Aorta (tissue), 5 donors: ENCODE measurements at regions not wholly inside any gene's neighbourhood (a gene's known extent, or its start where the extent isn't known, plus 50 kb on each side); places are given as distances from the start of the nearest gene placed in this dataset.
A peak's percentile ranks its signal among the peaks of the same experiment; 100 is the strongest.

Experiments used
- ATAC-seq: fragments of 200-7000 bp; cut with Tn5 transposase; one replicate; pipeline ENCODE4 v1.9.1; 2022; ENCODE audit warnings: moderate library complexity; ENCODE audit not compliant: low FRiP score
- DNase-seq, 2 donors: peaks; one replicate each; pipeline ENCODE4 v3.0.0-alpha.2; 2020
- H3K27ac ChIP-seq, 2 donors: one replicate each; pipeline ENCODE4 v1.5.1; 2013; ENCODE audit warnings: low read length in 2 of 2, mild to moderate bottlenecking in 2 of 2, moderate library complexity in 2 of 2, control low read depth in 1 of 2, inconsistent platforms in 1 of 2, low read depth in 1 of 2
- H3K27me3 ChIP-seq, 2 donors: one replicate each; pipeline ENCODE4 v1.6.1; 2013; ENCODE audit warnings: control low read depth in 1 of 2, low read length in 1 of 2, mild to moderate bottlenecking in 1 of 2, moderate library complexity in 1 of 2; ENCODE audit not compliant: insufficient read depth in 2 of 2, control insufficient read depth in 1 of 2
- H3K36me3 ChIP-seq, 2 donors: one replicate each; pipeline ENCODE4 v1.6.1; 2013; ENCODE audit warnings: control low read depth in 1 of 2, low read length in 1 of 2, mild to moderate bottlenecking in 1 of 2; ENCODE audit not compliant: insufficient read depth in 2 of 2, control insufficient read depth in 1 of 2
- H3K4me1 ChIP-seq, 2 donors: one replicate each; pipeline ENCODE4 v1.6.1; 2013; ENCODE audit warnings: low read length in 2 of 2, control low read depth in 1 of 2, mild to moderate bottlenecking in 1 of 2, moderate library complexity in 1 of 2; ENCODE audit not compliant: insufficient read depth in 2 of 2, control insufficient read depth in 1 of 2
- H3K4me3 ChIP-seq, 2 donors: one replicate each; pipeline ENCODE4 v1.5.1; 2013; ENCODE audit warnings: low read length in 2 of 2, control low read depth in 1 of 2, mild to moderate bottlenecking in 1 of 2
- H3K9me3 ChIP-seq: one replicate; pipeline ENCODE4 v1.6.1; 2013; ENCODE audit warnings: mild to moderate bottlenecking, low read length; ENCODE audit not compliant: control insufficient read depth
- WGBS, 2 donors: extraction: QIAGEN DNeasy Blood & Tissue Kit; methylation state at CpG; one replicate each; pipeline ENCODE4 v1.1.7; 2013; 5-methylcytosine and 5-hydroxymethylcytosine counted together
- intact Hi-C, 2 donors: fragments of 100-400 bp; cut with DNase I; formaldehyde crosslinking; loops; one replicate each; pipeline versions ENCODE4 v1.14.2 to v1.15.0; 2022
- donor health status: healthy with polysubstance abuse.
- donor health status: Bipolar disorder and iron deficiency.
- donor health status: DM: no; HTN: no; CAD: no.
- donor health status: DM: no; HTN: no; CAD: no.
- donor health status: DM: yes; HTN: yes; CAD: no.

- no peak for ATAC-seq
- Histone ChIP-seq H3K4me1 (no peaks in the 10 kb centered on the region), H3K9me3 (no peaks in the 10 kb centered on the region), H3K27me3 (no peaks in the 10 kb centered on the region), H3K27ac (no peak overlapping the region), H3K36me3 (no peaks in the 10 kb centered on the region), H3K4me3 (no peak overlapping the region)
- DNase-seq, result no peak
- 59 to 69% methylated on average over 6 to 8 of the region's 8 CpGs for WGBS, 2 donors
- intact Hi-C loops, result no loop called here
Observed at GRCh38 chr12:124436366-124436765, 131.0 kb downstream of the NCOR2 start.

DNA sequence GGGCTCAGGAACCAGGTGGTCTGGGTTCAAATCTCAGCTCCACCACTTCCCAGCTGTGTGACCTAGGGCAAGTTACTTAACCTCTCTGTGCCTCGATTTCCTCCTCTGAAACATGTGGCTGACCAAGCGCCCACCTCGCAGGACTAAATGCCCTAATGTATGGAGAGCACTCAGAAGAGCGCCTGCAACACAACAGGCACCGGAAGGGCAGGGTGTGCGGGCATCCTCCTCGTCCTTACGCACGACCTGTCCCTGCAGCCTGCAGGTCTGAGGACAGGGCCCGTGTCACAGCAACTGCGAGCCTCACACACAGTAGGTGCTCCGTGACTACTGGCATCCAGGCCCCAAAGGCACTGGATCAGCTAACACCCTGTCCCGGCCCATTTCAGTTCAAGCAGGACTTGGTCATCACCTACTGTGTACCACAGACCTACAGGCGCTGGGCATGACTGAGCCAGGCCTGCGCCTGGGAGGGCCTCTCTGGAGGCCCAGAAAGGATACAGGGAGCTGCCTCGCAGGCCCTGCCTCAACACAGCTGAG, 131.5 kb downstream of the NCOR2 start:
- intact Hi-C loops, result no loop called here
- Histone ChIP-seq H3K27me3 (no peaks in the 10 kb centered on the region), H3K4me1 (no peaks in the 10 kb centered on the region), H3K27ac (no peak overlapping the region), H3K9me3 (no peaks in the 10 kb centered on the region), H3K36me3 (no peaks in the 10 kb centered on the region), H3K4me3 (no peak overlapping the region)
- WGBS, 2 donors, result 94 to 95% methylated on average over 16 of the region's 16 CpGs
- ATAC-seq (no peak), DNase-seq (no peak)

- no peaks in the 10 kb centered on the region for H3K27me3 ChIP-seq
- H3K27ac ChIP-seq, result no peak overlapping the region
- no peak overlapping the region for H3K4me3 ChIP-seq
- ATAC-seq, result no peak
- intact Hi-C loops, result no loop called here
- no peaks in the 10 kb centered on the region for H3K9me3 ChIP-seq
- no peak for DNase-seq
- peaks cover 0 to 2% of the 10 kb centered on the region in 2 donors for H3K36me3 ChIP-seq
- 77 to 79% methylated on average over 17 of the region's 17 CpGs for WGBS, 2 donors
- H3K4me1 ChIP-seq, result no peaks in the 10 kb centered on the region
Observed at GRCh38 chr12:124434951-124435805, 132.2 kb downstream of the NCOR2 start.

DNA sequence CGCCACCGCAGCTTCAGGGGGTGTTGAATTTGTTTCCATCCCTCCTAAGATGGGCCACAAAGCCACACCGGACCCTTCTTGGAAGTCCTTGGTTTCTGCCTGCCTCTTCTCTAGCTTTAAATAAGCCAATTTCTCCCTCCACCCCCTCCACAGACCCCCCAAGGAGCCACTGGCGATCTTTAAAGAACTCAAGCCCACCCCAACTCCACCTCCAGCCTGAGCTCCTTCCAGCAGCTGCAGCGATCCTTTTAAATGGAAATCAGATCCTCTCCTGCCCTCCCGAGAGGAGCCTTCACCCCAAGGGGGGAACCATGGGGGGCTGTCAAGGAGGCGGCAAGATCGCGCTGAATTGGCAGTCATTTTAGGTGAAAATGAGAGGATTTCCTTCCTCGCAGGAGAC, 133.1 kb downstream of the NCOR2 start:
- DNase-seq, result no peak
- Histone ChIP-seq H3K4me1 (no peaks in the 10 kb centered on the region), H3K36me3 (peaks cover 0 to 3% of the 10 kb centered on the region in 2 donors)

GRCh38 chr12:124433879-124434278, 133.5 kb downstream of the NCOR2 start:
- Histone ChIP-seq H3K4me3 (no peak overlapping the region), H3K9me3 (no peaks in the 10 kb centered on the region), H3K27ac (no peak overlapping the region), H3K4me1 (no peaks in the 10 kb centered on the region), H3K27me3 (no peaks in the 10 kb centered on the region), H3K36me3 (peaks cover 0 to 3% of the 10 kb centered on the region in 2 donors)
- intact Hi-C loops, result no loop called here
- no peak for DNase-seq
- 42 to 55% methylated on average over 1 to 8 of the region's 8 CpGs for WGBS, 2 donors
- ATAC-seq, result no peak

More for the DNA sequence above, 133.1 kb downstream of the NCOR2 start:
- Histone ChIP-seq H3K9me3 (no peaks in the 10 kb centered on the region), H3K4me3 (no peak overlapping the region), H3K27ac (no peak overlapping the region), H3K27me3 (no peaks in the 10 kb centered on the region)
- intact Hi-C loops, result no loop called here
- no peak for ATAC-seq
- 89% methylated on average over 10 of the region's 10 CpGs for WGBS, 2 donors

DNA sequence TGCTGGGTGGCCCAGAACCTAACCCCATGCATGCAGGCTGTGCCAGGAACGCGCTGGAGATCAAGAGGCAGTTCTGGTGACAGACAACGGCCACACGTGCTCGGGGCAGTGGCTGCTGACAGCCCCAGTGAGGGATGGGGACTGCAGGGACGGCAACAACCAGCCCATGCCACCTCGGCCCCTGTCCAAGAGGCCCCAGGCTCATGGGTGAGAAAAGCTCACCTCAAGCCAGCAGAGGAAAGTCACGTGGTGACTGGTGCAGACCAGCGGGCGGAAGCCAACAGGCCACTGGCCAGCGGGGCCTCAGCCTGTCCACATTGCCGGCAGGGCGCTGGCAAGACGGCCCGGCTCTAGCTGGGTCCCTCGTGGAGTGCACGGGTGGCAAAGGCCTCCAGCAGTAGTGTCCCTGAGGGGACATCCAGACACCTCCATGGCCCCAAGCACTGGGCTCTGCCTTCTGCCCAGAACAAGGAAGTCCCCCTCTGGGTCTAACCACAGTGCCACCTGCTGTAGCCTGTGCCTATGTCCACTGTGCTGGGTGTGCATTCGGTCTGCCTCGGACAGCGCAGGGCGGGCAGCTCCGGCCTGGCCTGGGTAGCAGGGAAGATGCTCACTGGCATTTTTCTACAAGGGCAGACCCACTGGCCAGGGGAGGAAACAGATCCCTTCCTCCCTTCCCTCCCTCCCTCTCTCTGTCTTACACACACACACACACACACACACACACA, 134.1 kb downstream of the NCOR2 start:
- Histone ChIP-seq H3K4me3 (no peak overlapping the region), H3K27ac (peak overlapping the region in 1 of 2 donors; percentile 5), H3K27me3 (no peaks in the 10 kb centered on the region), H3K4me1 (no peaks in the 10 kb centered on the region), H3K36me3 (peaks cover 0 to 3% of the 10 kb centered on the region in 2 donors), H3K9me3 (no peaks in the 10 kb centered on the region)
- 8 to 11% methylated on average over 22 of the region's 22 CpGs for WGBS, 2 donors
- peak in 1 of 2 donors; percentile 79 for DNase-seq
- ATAC-seq, result peak; percentile 57
- intact Hi-C loops, result no loop called here

DNA sequence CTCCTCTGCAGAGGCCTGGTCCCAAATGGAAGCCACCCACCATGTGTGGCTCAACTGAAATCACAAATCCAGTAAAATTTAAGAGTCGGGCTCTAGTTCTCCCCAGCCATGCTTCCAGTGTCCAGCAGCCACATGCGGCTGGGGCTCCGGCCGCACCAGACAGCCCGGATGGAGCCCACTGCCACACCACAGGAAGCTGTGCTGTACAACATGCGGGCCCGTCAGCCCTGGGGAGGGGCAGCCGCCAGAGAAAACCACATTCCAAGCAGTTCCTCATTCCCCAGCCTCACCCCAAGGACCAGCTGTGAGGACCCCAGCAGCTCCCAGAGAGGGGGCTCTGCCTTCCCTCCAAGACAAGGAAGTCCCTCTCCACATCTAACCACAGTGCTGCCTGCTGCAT, 135.0 kb downstream of the NCOR2 start:
- Histone ChIP-seq H3K27me3 (no peaks in the 10 kb centered on the region), H3K36me3 (peaks cover 0 to 3% of the 10 kb centered on the region in 2 donors), H3K9me3 (no peaks in the 10 kb centered on the region), H3K27ac (no peak overlapping the region), H3K4me1 (no peaks in the 10 kb centered on the region), H3K4me3 (no peak overlapping the region)
- DNase-seq (peak in 1 of 2 donors; percentile 83), ATAC-seq (no peak)
- intact Hi-C loops, result no loop called here
- WGBS, 2 donors, result 84 to 85% methylated on average over 8 of the region's 8 CpGs

GRCh38 chr12:124431971-124432370, 135.4 kb downstream of the NCOR2 start:
- H3K4me3 ChIP-seq, result no peak overlapping the region
- intact Hi-C loops, result no loop called here
- 88 to 92% methylated on average over 8 of the region's 8 CpGs for WGBS, 2 donors
- ATAC-seq (no peak), DNase-seq (no peak)
- H3K4me1 ChIP-seq, result no peaks in the 10 kb centered on the region
- H3K36me3 ChIP-seq, result peaks cover 0 to 3% of the 10 kb centered on the region in 2 donors
- no peak overlapping the region for H3K27ac ChIP-seq
- H3K9me3 ChIP-seq, result no peaks in the 10 kb centered on the region
- H3K27me3 ChIP-seq, result no peaks in the 10 kb centered on the region
